ENCODE measurements at regions not wholly inside any gene's neighbourhood (a gene's known extent, or its start where the extent isn't known, plus 50 kb on each side); places are given as distances from the start of the nearest gene placed in this dataset.

DNA sequence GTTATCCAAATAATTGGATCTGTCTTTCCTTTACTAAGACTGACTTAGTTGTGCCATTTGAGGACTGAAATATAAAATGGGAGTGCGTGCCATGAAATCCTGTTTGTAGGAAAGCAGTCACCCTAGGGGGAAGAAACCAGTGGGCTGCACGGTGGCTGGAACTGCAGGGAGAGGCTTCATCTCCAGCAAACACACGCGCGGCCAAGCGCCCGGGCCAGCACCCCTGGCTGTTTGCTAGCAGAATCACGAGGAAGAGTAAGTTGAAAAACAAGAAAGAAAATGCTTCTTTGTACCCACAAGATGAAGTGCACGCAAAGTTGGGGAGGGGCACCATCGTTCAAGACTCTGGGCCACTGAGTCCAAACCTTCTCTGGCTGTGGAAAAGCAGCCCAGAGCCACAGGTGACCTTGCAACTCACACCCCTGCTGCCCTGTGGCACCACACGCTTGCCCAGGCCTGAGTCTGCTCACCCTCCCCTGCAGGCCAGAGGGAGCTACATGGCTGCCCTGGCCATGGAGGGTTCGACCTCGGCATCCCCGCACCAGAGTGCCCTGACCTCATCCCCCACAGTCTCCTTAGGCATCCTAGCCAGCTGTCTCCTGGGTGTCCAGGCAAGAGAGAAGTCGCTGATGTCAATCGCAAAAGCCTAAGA, 55.2 kb downstream of the IRX2 start:
- ATAC-seq: no peak

DNA sequence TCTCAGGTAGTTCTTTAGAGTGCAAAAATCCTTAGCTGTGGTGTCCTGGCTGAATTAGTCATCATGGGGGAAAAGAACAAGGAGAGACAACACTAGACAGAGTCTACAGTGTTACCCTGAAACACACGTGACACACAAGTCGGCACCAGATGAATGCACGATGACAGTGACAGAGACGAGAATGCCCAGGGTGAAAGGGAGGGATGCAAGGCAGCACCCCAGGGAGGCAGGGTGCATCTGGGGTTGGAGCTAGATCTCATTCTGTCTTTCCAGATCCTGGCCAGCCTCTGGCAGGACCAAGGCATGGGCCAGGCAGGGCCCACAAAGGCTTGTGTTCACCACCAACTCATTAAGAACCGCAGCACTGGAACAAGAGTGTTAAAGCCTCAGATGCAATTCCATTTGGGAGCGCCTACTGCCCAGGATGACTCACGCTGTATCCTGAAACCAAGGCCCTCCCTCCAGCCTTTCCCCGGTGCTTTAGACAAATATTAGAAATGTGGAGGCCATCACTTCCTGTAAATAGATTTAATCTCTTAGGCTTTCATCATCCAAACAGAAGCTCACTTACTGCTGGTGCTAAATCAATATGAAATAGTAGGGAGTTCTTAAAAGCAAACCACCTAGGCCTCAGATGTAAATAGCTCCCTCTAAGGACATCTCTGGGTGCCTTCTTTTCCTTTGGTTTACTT, 56.1 kb downstream of the IRX2 start:
- ATAC-seq: peak; percentile 22

DNA sequence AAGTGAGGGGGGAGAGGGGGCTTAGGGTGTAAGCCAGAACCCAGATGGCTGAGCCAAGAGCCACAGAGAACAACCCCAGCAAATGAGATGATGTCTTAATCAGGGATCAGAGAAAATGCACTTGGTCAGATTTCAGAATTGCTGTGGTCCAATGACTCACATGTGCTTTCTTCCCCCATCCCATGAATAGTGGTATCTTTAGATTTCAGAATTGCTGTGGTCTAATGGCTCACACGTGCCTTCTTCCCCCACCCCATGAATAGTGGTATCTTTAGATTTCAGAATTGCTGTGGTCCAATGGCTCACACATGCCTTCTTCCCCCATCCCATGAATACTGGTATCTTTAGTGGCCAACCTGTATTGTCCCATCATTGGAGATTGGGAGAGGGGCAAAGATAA, 59.9 kb downstream of the IRX2 start:
- ATAC-seq: no peak

DNA sequence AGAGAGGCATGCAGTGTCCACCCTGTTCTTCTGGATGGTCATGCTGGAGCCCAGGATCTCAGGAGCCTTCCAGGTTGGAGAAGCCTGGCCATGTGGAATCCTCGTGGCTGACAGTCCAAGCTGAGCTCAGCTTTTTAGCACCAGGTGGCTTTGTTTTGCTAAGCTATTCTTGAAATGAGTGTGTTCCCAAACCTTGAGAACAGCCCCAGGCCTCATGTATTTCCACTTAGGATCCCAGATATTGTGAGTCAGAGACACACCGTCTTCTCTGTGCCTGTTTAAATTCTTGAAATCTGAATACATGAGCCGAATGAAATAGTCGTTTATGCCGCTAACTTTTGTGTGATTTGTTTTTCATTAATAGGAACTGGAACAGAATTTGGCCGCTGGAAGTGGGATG, 61.2 kb downstream of the IRX2 start:
- no peak for ATAC-seq

DNA sequence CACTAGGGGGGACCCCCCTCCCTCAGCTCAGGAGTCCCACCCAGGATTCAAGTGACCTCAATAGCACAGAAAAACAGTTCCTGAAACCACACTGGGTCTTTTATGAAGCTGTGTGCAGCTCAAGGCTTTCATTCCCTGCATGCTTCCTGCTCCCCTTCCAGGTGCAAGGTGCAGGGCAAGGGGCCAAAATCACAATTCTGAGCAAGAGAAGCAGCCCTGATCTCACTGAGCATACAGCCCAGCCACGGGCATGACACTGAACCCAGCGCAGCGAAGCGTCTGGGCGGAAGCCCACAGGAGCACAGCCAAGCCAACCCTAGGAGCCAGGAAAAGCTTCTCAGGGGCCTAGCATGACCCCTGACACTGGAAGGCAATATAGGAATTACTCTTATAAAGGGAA, 62.9 kb downstream of the IRX2 start:
- ATAC-seq: no peak

DNA sequence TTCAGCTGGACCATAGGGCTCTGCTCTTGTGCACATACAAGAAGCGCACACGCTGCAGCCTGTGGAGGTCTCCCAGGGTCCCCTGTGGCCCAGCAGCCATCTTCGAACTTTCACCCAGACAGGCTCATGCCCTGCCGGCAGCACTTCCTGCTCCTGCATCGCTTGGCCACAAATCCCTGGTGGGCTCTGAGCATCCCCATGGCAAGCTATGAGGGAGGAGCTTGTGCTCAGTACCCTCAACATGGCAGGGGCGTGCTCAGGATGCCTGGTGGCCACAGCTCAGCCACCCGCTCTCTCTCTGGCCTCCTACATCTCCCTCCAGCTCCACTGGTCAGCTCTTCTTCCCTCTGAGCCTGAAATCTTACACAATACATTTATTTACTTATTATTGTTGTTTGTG, 63.7 kb downstream of the IRX2 start:
- no peak for ATAC-seq

DNA sequence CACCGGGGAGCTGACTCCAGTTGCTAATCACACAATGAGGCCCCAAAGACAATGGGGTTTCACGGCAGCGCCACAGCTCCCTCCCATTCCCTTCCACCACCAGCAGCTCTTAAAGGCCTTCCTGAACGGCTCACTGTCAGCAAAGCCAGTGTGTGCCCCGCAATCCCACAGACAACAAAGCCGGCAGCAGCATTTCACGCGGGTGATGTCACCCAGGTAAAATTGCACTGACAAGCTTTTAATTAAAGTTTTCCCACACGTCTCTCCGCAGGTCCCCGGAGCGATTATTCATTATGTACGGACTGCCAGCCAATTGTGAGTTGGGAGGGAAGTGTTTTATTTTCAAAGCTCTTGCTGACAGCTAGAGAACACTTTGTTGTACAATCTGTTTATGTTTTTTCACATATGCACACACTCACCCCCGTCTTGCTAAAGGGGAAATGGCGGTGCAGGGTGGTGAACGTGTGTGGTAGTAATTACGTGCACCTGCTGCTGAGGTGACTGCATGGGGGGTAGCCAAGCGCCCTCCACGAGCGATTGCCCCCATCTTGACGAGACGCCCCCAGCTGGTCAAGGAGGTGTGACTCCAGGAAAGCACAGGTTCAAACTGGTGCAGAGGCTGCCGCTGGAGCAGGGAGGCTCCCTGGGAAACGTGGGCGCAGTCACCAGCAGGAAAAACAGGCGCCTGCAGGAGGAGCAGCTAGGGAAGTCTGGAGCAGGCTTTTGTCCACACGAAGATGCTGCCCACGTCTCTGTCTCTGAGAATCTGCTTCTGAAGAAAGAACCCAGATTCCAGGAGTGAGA, 65.0 kb downstream of the IRX2 start:
- ATAC-seq: peak; percentile 19

DNA sequence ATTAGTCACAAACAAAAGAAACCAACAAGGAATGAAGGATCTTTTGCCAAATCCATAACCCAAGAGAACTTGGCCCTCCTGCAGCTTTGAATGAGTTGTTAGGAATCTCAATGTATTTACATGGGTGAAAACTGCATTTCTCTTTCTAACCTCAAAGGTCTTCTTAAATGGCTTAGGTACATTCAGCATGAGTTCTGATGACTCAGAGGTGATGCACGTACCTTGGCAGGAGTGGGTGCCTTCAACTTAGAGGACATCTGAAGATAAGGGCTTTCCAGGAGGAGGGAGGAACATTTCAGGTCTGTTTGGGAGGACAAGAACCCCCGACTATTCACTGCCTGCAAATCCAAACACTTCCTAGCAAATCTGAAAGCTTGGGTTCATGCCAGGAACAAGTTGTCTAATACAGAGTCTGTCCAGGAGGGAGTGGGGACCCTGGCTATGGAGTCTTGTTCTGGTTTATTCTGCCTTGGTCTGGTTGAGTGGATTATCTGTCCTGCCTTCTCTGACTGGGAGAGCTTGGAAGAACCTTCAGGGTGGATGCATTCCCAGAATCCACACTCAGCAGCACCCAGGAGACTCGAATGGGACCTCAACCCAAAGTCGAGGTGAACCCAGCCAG, 65.7 kb downstream of the IRX2 start:
- ATAC-seq: peak; percentile 74

DNA sequence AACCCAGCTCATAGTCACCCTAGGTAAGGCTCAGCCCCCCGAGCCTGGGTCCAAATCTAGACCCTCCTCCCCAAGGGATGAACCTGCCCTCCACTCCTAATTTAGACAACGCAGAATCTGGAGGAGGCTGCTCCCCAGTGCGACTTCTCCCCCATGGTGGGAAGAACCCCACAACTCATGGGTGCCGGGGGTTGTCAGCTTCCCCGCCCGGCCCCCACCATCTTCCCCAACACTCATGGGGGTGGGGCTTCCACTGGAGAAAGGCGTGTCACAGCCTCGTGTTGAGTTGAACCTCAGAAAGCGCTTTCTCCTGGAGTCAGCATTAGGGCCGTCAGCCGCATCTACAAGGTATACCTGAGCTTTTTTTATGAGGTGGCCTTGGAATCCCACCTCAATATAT, 66.9 kb downstream of the IRX2 start:
- no peak for ATAC-seq

DNA sequence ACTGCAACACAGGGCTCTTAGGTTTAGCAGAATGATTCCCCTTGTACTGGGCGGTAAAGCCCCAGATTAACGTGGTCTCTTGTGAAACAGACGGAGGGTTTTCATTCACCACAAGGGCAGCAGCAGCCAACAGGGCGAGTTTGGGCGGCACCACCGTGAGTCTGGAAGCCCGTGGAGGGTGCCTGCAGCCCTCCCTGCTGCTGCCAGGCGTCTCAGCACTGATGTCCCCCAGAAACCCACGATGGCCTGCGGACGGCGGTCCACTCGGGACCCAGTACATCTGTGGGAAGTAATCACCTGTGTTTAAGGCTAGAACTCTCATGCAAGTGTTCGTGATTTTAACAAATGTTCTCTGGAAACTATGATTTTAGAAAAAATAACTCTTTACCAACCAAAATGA, 67.8 kb downstream of the IRX2 start:
- ATAC-seq: no peak

DNA sequence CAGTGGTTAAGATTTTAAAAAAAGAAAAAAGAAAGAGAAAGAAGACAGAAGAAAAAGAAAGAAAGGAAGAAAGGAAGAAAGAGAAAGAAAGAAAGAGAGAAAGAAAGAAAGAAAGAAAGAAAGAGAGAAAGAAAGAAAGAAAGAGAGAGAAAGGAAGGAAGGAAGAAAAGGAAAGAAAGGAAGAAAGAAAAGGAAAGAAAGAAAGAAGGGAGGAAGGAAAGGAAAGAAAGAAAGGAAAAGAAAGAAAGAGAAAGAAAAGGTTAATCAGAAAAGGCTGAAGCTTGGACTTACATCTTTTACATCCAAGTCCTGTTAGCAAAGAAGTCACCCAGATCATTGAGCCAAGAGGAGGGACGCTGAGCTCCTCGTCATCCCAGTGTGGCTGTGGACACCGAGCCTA, 70.0 kb downstream of the IRX2 start:
- ATAC-seq: no peak

DNA sequence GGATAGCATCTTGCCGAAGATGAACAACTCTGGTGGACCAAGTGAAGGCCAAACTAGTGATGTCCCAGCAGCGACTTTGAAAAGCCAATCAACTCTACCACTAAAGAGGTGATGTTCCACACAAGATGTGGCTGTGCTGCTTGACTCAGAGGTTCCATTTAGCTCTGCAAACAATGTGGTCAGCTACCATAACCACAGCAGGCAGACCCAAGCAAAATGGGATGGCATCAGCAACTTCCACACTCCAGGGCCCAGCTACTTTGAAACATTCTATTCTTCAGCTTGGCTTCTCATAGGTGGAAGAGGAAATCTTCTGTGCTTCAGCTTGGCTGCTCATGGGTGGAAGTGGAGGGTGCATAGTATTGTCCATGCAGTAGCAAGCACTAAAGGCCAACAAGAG, 70.5 kb downstream of the IRX2 start:
- no peak for ATAC-seq

DNA sequence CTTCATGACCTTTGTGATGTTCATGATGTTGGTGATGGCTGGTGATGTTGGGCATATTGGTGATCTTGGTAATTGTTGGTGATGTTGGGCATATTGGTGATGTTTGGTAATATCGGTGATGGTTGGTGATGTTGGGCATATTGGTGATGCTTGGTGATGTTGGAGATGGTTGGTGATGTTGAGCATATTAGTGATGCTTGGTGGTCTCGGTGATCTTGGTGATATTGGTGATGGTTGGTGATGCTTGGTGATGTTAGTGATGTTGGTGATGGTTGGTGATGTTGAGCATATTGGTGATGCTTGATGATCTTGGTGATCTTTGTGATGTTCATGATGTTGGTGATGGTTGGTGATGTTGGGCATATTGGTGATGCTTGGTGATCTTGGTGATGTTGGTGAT, 73.8 kb downstream of the IRX2 start:
- ATAC-seq: no peak

DNA sequence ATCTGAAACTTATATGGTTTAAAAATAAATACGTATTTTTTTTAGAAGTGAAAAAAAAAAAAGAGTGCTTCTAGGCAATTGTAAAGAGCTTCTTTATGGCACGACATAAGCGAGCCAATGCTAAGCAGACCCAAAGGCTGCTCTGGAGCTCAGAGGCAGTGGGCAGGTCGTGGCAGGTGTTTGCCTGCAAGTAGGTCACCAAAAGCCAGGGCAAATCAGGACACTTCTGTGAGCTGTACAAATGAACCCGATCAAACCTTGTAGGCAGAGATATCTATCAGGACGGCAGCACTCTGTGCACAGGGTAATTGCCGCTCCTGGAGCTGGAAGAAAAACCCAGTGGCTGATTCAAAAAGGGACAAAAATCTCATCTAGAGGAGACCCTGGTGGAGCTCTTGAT, 75.9 kb downstream of the IRX2 start:
- ATAC-seq: no peak

DNA sequence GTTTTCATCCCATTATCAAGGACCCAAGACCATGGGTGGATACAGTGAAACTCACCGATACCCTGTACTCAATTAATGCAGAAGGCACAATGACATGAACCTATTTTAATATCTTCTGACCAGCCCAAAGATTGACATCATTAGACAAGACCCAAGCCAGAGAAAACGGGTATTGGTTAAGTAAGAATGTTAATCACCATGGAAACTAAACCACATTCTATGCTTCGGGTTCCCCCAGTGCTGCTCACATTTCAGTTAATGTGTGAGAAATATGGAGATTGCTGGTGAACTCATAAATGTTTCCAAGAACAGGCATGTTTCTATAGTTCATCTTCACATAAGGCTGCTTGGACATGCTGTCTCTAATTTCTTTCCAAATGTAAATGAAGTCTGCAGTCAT, 77.0 kb downstream of the IRX2 start:
- ATAC-seq: no peak

DNA sequence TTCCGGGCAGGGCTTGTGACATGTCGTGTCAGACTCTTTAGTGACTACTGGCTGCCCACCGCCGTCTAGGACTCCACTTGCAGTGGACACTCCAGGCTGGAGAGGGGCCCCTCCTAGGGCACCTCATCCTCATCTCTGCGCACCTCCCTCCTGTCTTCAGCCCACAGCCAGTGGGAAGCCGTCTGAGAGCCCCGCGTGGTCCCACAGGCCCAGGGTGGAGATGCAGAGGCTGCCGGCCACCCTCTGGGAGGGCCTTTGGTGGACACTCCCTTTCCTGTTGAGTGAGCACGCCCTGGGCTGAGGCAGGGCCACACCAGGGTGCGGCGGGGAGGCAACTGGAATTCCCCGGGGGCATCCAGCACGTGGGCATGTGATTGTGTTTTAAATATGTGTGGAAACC, 80.5 kb downstream of the IRX2 start:
- peak; percentile 71 for ATAC-seq

DNA sequence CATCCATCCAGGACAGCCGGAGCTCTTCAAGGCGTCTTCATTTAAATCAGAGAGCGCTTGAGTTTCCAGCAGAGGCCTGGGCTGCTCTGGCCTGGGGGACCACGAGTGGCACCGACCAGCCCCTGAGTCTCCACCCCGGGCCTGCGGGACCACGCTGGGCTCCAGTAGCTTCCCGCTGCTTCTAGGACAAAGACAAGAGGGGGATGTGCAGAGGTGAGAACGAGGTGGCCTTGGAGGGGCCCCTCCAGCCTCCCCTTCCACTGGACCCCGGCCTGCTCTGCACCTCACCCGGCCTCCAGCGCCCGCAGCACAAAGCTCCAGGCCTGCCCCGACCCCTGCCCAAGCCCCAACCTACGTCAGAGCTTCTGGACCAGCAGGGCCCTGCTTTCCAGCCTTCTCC, 81.6 kb downstream of the IRX2 start:
- no peak for ATAC-seq

DNA sequence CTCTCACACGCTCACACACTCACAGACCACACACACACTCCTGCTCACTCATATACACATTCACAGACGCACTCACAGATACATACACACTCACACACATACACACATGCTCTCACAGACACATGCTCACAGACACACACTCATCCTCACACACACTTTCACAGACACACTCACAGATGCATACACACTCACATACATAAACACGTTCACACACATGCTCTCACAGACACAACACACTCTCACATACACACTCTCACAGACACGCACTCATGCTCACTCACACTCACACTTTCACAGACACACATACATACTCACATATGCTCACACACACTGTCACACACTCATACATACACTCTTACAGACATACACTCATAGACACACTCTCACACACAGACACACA, 82.2 kb downstream of the IRX2 start:
- ATAC-seq: no peak

DNA sequence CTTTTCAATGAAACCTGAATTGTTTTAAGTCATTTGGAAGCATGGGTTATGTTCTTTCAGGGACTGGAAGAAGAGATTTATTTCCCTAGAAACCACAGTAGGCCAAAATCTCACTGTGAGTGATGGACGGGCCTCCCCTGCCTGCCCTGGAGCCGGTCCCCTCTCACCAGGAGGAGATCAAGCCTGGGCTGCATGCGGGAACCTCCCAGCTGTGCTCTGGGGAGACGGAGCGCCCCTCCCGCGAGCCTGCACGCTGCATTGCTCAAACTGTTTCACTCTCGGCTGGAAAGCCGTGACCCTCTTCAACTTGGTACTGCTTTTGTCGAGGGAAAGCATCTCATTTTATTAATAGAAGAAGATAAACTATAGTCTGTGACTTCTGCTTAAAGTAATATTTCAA, 85.4 kb downstream of the IRX2 start:
- ATAC-seq: no peak

DNA sequence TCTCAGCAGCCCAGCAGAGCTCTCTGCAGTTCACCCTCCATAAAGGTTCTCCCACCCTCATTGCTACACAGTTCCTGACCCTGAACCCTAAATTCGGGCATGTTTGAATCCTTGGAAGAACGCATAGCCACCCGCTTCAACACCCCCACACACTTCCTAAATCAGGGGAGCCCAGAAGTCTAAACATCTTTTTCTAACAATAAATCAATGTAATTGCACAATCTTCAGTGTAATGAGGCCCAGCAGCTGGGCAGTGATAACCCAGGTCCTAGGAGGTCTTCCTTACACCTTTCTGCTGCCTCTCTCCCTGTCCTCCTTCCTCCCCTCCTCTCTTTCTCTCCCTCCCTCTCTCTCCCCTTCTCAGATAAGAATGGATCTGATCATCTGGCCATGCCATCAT, 88.0 kb downstream of the IRX2 start:
- ATAC-seq: no peak

DNA sequence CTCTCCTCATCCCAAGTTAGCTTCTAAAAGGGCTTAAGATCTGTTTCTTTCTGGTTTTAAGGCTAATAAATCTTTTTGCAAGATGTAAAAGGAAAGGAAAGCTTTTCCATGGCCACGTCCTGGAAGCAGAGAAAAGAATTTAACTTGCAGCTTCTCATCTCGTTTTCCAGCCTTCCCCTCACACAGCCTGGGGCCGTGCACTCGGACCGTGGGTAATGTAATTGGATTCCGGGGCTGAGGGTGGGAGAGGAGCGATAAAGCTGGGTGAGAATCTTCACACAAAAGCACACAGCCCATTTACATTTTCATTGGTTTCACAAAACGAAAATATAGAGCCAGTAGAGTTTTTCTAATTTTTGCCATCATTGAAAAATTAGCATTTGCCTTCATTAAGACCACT, 91.2 kb downstream of the IRX2 start:
- ATAC-seq: no peak

DNA sequence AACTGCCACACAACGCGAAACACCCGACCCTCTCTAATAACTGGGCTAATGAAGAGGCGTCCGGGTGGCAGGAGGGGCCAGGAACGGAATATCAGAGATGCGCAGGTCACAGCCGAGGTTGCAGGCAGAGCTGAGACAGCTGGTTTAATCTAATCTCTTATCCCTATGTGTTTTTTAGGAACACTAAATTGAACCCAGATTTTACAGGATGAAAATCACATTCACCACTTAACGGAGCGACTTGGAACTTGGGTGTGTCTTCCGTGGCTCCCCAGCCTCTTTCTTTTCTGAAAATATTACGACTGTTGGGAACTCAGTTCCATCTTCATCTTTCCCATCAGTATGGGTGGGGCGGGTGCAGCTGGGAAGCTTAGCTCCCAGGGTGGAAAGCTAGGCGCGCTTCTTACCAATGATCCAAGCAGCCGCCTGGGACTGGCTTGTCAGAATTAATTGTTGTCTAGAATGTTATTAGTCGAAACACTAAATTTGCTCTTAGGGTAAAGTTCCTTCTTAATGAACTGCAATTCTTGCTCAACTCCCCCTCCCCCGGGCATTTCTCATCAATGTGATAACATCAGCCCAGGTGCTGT, 92.5 kb downstream of the IRX2 start:
- no peak for ATAC-seq

DNA sequence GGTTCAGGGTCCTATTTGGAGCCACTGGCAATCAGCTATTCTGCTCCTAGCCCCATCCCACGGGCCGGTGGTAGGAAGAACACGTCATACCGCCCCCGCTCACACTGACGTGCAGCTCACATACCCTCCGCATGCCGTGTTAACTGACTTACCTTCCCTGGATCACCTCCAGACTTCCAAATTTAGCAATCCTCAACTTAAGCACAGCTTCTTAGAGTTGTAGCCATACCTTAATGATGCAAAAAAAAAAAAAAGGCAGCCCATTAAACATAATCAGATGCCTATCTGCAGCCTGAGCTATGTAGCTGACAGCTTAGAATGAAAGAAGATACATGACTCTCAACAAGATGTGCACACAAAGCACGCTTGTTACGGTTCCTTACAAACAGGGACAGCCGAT, 93.0 kb downstream of the IRX2 start:
- ATAC-seq: no peak
